Endothelial cell of umbilical vein (primary cell): ENCODE measurements at regions not wholly inside any gene's neighbourhood (a gene's known extent, or its start where the extent isn't known, plus 50 kb on each side); places are given as distances from the start of the nearest gene placed in this dataset.
"Not testable (repeated sequence)": the region's sequence is repeated elsewhere in the genome, so short reads cannot be mapped to it uniquely, and the experiment has no call there.

ENCODE experiments used
- CTCF ChIP-seq, 2 donors: IDR thresholded peaks; 1 replicate in 1 of 2; 2 replicates in 1 of 2; pipeline ENCODE4 v1.5.1; 2011; ENCODE audit warnings: low read length in 2 of 2, mild to moderate bottlenecking in 2 of 2, moderate library complexity in 2 of 2, control low read depth in 1 of 2, inconsistent platforms in 1 of 2, low read depth in 1 of 2; ENCODE audit not compliant: insufficient read depth in 1 of 2; ENCODE audit errors: extremely low read depth in 1 of 2
- EZH2 ChIP-seq: IDR thresholded peaks from 2 replicates; pipeline ENCODE4 v1.6.1; 2012; ENCODE audit warnings: borderline replicate concordance, low read depth, mild to moderate bottlenecking, moderate library complexity, low read length, inconsistent platforms; ENCODE audit not compliant: severe bottlenecking
- FOS ChIP-seq: IDR thresholded peaks from 2 replicates; pipeline ENCODE4 v1.6.1; 2011; ENCODE audit warnings: mild to moderate bottlenecking, low read length, moderate library complexity, borderline replicate concordance; ENCODE audit not compliant: insufficient read depth
- GATA2 ChIP-seq: IDR thresholded peaks from 2 replicates; pipeline ENCODE4 v1.7.0; 2011; ENCODE audit warnings: low read depth, mild to moderate bottlenecking, moderate library complexity, mixed read lengths, low read length; ENCODE audit not compliant: insufficient read length, insufficient read depth
- JUN ChIP-seq: IDR thresholded peaks from 2 replicates; pipeline ENCODE4 v1.6.1; 2011; ENCODE audit warnings: borderline replicate concordance, low read depth; ENCODE audit not compliant: insufficient read length, insufficient read depth
- MAX ChIP-seq: IDR thresholded peaks from 2 replicates; pipeline ENCODE4 v1.6.1; 2011; ENCODE audit not compliant: insufficient read depth, insufficient read length
- MYC ChIP-seq: IDR thresholded peaks from one replicate; pipeline ENCODE4 v1.6.1; 2011; ENCODE audit warnings: mild to moderate bottlenecking, low read depth, low read length
- POLR2A ChIP-seq: IDR thresholded peaks from 2 replicates; pipeline ENCODE4 v1.6.1; 2012; ENCODE audit warnings: low read depth, mild to moderate bottlenecking, control low read depth, low read length
- POLR2AphosphoS5 ChIP-seq: IDR thresholded peaks from 2 replicates; pipeline ENCODE4 v1.6.1; 2012; ENCODE audit warnings: low read depth, mild to moderate bottlenecking, control low read depth, low read length, moderate library complexity; ENCODE audit not compliant: insufficient read depth

GRCh38 chr15:20168221-20168620 is 373.4 kb downstream of the GOLGA6L6 start:
- not testable (repeated sequence) for TF ChIP-seq CTCF (IDR thresholded peaks at IDR 0.05; ENCODE audit: extremely low read depth in 1 of 2, insufficient read depth in 1 of 2, low read depth in 1 of 2, low read length in 2 of 2); POLR2A; MAX; JUN; EZH2; POLR2AphosphoS5; FOS; MYC; GATA2
